ENCODE measurements at regions not wholly inside any gene's neighbourhood (a gene's known extent, or its start where the extent isn't known, plus 50 kb on each side); places are given as distances from the start of the nearest gene placed in this dataset.

DNA sequence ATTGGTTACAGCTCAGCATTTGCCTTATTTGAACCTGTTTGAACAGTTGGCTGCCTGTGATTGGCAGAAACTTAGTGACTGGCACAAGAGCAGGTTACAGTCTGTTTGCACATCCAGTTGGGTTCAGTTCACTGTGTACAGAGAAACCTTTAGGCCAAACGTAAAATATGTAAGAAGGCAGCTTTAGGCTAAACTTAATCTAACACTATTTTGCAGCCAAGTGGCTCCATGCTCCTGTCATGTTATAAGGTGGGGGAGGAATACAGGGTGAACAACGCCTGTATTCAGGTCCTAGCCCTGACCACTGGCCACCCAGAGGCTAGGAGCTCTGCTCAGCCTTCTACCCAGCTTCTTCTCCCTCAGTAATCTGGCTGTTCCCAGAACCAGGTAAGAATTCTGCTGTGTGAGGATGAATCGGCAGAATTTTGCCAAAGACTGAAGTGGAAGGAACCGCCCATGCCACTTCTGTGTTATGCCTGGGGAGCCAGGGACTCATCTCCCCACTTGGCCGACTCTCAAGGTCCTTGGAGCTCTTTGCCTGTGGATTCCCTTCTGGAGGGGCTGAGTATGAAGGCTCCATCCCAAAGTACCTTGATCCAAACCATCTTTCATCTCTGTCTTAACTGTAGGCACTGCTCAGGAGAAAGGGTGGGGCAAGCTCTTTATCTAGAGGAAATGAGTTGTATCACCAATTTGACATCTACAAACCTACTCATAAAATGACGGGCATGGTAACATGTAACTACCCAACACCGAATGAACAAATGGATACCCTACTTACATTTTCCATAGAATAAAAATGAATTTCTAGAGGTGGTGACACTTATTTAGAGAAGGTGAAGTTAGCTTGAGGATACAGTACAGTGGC, 164.4 kb upstream of the NAMPT start:
- TF ChIP-seq, protein P1, sequence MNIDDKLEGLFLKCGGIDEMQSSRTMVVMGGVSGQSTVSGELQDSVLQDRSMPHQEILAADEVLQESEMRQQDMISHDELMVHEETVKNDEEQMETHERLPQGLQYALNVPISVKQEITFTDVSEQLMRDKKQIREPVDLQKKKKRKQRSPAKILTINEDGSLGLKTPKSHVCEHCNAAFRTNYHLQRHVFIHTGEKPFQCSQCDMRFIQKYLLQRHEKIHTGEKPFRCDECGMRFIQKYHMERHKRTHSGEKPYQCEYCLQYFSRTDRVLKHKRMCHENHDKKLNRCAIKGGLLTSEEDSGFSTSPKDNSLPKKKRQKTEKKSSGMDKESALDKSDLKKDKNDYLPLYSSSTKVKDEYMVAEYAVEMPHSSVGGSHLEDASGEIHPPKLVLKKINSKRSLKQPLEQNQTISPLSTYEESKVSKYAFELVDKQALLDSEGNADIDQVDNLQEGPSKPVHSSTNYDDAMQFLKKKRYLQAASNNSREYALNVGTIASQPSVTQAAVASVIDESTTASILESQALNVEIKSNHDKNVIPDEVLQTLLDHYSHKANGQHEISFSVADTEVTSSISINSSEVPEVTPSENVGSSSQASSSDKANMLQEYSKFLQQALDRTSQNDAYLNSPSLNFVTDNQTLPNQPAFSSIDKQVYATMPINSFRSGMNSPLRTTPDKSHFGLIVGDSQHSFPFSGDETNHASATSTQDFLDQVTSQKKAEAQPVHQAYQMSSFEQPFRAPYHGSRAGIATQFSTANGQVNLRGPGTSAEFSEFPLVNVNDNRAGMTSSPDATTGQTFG (tag by site-specific recombination; IDR thresholded peaks at IDR 0.05; ENCODE audit: borderline replicate concordance) = no peak
- TF ChIP-seq, protein P2, sequence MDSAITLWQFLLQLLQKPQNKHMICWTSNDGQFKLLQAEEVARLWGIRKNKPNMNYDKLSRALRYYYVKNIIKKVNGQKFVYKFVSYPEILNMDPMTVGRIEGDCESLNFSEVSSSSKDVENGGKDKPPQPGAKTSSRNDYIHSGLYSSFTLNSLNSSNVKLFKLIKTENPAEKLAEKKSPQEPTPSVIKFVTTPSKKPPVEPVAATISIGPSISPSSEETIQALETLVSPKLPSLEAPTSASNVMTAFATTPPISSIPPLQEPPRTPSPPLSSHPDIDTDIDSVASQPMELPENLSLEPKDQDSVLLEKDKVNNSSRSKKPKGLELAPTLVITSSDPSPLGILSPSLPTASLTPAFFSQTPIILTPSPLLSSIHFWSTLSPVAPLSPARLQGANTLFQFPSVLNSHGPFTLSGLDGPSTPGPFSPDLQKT (IDR thresholded peaks at IDR 0.05; ENCODE audit: borderline replicate concordance, low read depth, low read length) = no peak
- no peak for TF ChIP-seq CTCF (tag by site-specific recombination; IDR thresholded peaks at IDR 0.05)
- TF ChIP-seq ZNF146 (tag by site-specific recombination; IDR thresholded peaks at IDR 0.05) = no peak
- TF ChIP-seq ZNF175 (tag by site-specific recombination; IDR thresholded peaks at IDR 0.05) = no peak
- no peak for TF ChIP-seq ZNF792 (tag by site-specific recombination; IDR thresholded peaks at IDR 0.05)
- no peak for TF ChIP-seq ZNF488 (tag by site-specific recombination; IDR thresholded peaks at IDR 0.05)
- TF ChIP-seq, protein P3, sequence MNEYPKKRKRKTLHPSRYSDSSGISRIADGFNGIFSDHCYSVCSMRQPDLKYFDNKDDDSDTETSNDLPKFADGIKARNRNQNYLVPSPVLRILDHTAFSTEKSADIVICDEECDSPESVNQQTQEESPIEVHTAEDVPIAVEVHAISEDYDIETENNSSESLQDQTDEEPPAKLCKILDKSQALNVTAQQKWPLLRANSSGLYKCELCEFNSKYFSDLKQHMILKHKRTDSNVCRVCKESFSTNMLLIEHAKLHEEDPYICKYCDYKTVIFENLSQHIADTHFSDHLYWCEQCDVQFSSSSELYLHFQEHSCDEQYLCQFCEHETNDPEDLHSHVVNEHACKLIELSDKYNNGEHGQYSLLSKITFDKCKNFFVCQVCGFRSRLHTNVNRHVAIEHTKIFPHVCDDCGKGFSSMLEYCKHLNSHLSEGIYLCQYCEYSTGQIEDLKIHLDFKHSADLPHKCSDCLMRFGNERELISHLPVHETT (tag by site-specific recombination; IDR thresholded peaks at IDR 0.05) = no peak
- TF ChIP-seq ZNF624 (tag by site-specific recombination; IDR thresholded peaks at IDR 0.05) = no peak
- TF ChIP-seq, protein P4, sequence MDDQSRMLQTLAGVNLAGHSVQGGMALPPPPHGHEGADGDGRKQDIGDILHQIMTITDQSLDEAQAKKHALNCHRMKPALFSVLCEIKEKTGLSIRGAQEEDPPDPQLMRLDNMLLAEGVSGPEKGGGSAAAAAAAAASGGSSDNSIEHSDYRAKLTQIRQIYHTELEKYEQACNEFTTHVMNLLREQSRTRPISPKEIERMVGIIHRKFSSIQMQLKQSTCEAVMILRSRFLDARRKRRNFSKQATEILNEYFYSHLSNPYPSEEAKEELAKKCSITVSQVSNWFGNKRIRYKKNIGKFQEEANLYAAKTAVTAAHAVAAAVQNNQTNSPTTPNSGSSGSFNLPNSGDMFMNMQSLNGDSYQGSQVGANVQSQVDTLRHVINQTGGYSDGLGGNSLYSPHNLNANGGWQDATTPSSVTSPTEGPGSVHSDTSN (CRISPR knock-in tag; IDR thresholded peaks at IDR 0.05) = no peak
- TF ChIP-seq ZNF350 (tag by site-specific recombination; IDR thresholded peaks at IDR 0.05) = no peak
- no peak for TF ChIP-seq KLF17 (tag by site-specific recombination; IDR thresholded peaks at IDR 0.05)
